DMS153 (cell line): ENCODE measurements at regions not wholly inside any gene's neighbourhood (a gene's known extent, or its start where the extent isn't known, plus 50 kb on each side); places are given as distances from the start of the nearest gene placed in this dataset.

Source experiments
- DNase-seq: peaks from one replicate; lab custom pipeline; 2025; lab: John Stamatoyannopoulos, UW

- no peak for DNase-seq
These were observed 365.9 kb downstream of the LRFN5 start for GRCh38 chr14:41972531-41972930.

- no peak for DNase-seq
These were observed 353.6 kb downstream of the LRFN5 start for GRCh38 chr14:41960281-41960680.

GRCh38 chr14:41957459-41957858, 350.8 kb downstream of the LRFN5 start:
- DNase-seq = no peak
